GM19099 (cell line): ENCODE measurements at regions not wholly inside any gene's neighbourhood (a gene's known extent, or its start where the extent isn't known, plus 50 kb on each side); places are given as distances from the start of the nearest gene placed in this dataset.

Experiments used
- POLR2A ChIP-seq: IDR thresholded peaks from 3 replicates; pipeline ENCODE4 v1.6.1; 2011; ENCODE audit warnings: low read depth; ENCODE audit not compliant: insufficient read length; ENCODE audit errors: extremely low read depth

DNA sequence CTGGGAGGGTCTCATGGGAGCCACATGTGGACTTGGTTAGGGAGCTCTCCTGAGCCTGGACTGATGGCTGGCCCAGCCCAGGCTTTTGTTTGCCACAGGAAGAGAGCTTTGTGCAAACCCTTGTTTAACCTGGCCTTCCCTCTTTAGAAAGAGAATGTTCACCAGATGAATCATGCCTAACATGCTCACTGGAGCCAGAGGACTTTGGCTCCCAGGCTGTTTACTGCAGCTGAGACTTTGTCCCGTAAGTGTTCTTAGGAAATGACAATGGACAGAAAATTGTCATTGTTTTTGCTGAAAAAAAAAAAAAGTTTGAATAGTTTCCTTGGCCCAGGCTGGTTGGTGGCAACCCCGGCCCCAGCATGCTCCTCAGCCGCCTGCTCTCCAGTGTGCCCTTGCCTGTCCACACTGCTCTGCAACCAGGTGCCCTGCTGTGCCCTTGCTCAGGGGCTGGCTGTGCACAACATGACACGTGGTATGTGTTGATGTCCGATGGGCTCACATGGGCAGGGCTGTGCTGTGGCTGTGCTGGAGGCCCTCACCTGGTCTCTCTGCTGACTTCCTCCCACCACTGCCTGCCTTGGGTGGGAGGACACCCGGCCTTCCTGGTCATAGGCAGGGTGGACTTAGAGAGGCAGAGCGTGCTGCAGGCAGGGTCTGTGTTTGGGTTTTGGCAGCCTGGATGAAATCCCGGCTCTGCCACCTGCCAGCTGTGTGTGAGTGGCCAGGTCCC lies 215.3 kb upstream of the ZNF32 start:
- TF ChIP-seq POLR2A = no peak

DNA sequence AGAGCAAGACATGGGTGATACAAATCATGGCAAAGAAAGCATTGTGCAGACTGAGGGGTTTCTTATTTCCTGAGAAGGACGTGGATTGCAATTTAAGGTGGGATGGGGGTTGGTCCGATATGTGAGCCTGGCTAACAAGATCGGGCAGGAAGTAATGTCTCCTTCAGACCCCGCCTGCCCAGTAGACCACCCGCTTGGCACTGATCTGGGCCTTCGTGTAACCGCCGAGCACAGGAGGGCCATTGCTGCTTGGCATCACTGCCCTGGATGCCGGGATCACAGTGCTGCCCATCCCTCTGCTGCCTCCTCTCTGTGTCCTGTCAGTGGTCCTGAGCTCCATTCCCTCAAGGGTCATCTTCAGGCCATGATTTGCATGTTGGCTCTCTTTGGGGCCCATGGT lies 214.6 kb upstream of the ZNF32 start:
- no peak for TF ChIP-seq POLR2A

DNA sequence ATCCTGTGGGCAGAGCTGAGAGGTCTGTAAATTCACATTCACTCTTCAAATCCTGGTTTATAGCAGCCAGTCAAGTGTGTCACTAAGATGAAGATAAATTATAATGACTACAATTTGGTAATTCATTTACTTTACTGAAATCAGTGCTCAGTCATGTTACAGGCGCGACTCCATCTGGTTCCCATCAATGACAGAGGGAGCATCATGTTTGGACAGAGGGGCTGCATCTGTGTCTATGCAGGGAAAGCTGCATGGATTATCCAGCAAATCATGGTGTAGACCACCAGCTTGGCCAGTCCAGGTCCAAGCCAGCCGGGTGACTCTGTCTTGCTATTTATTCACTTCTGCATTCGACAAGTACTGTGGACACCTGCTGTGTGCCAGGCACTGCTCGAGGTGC lies 214.1 kb upstream of the ZNF32 start:
- no peak for TF ChIP-seq POLR2A

DNA sequence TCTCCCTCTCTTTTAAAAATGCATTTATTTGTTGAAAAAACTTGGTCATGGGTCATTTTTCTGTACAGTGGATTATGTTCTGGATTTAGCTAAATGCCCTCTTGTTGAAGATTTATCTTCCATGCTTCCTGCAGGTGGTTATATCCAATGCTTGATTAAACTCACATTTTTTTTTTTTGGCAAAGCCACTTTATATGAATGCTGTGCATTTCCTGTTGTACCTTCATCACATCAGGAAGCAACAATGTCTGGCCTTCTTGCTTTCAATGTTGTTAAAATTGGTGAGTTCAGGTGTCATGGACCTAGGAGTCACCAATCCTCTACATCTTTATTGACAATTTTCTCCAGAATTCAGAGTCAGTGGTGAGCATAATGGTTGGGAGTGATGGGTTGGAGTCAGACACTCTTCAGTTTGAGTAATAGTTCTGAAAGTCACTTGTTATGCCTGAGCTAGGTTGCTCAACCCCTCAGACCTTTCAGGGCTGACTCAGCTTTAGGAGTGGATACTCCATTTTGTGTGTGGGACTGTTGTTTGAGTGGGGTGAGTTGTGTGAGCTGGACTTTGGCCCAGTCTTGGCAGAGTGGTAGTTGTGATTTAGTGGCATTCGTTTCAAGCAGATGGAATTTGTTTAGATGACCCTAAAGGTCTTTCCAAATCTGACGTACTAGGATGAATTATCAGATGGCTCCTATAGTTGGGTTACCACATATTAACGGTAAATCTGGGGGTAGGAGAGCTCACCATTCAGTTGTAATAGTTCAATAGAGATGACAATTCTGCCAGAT lies 213.5 kb upstream of the ZNF32 start:
- no peak for TF ChIP-seq POLR2A

DNA sequence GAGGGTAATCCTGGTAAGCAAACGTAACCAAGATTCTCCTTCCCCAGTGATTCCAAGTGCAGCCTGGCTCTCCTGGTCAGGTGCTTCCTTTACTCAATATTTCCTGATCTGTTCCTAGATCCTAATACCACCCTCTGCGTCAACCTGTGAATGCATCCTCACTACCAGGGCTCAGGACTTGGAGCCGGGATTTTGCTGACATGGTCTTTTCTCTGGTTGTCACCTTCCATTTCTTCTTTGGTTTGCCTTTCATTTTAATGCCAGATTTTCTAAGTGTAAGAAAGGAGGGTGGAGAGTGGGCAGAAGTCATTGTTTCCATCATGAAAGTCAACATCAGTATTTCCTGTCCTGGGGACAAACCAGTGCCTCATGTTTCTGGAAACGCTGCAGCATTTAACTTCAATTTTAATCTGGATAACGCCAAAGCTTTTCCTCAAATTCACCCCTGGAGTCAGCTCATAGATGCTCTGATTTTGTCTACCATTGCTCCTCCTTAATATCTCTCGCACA lies 210.4 kb upstream of the ZNF32 start:
- TF ChIP-seq POLR2A = no peak

DNA sequence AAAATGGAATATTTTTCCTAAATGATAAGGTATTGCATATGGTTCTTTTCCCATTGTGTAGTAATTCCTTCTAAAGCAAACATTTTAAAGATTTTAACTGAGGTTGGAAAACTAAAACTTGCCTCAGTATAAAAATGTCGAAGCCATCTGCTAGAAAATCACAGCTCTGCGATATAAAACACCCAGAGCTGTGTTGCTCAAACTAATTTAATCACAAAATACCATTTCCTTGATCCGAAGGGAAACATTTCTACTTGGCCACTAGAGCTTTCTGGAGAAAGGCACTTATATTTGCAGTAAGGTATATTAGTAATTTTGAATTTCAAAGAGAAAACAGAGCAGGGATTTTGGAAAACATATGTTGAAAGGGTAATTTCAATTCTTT lies 209.2 kb upstream of the ZNF32 start:
- no peak for TF ChIP-seq POLR2A

DNA sequence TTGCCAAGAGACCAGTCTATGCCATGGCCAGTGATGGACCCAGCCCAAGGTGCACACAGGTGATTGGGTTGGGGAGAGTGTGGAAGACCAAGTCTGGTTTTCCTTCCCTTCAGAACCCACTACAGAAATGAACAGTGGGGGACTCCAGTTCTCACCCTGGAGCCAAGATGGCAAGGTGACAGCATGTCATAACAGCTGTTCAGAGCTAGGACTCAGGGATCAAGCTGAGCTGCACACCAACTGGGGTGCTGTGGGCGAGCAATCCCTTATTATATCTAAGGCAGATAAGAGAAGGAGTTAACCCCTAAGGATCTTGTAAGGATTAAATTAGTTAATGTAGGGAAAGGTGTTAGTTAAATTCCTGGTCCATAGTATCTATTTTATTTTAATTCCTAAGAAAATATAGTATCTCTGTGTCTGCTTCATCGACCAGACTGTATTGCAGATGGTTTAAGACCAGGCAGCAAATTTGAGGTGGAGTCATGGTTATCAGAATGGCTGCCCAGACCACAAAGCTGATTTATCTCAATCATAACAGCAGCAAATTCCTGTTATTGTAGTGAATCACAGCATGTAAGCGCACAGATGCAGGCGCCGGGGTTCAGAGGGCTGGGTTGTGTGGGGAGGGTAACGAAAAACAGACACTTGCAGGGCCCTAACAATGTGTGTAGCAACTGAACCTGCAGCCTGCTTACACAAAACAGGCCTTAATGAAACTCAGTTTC lies 208.7 kb upstream of the ZNF32 start:
- no peak for TF ChIP-seq POLR2A

DNA sequence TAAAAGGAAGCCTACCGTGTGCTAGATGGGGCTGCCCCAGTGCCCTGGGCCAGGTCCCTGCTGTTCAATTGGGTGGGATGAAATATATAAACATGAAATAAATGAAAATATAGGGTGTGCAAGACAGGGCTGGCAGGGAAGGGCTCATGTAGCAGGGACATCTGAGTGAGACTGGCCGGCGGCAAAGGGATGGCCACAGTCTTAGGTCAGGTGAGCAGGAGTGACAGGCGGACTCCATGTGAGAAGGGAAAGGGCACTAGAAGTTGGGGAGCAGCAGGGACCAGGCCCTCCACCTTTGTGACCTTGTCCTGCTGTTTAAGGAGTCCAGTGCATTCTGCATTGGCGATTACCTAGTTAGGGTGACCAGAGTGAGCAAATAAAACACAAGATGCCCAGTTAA lies 207.6 kb upstream of the ZNF32 start:
- TF ChIP-seq POLR2A = no peak

DNA sequence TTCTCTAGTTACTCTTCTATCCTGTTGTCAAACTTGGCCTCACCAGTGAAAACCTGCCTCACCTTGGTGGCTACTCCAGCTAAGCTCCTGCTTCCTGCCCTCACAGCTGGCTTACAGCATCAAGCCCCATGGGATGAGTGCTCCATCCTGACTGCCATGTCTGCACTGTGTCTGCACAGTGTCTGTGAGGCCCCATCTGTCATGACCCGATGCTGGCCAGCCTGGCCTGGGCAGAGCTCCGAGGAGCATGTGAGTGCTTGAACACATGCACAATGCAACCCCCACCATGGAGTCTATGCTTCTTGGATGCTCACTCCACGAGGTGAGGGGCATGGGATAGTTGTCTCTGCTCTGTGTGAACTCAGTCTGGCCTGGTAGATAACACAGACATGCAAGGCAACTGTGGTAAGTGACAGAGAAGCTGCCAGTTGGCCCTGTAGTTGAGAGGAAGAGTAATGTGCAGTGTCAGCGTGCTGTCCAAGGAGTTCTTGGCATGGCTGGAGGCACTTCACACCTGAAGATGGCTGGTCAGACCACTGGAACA lies 207.1 kb upstream of the ZNF32 start:
- TF ChIP-seq POLR2A = no peak

DNA sequence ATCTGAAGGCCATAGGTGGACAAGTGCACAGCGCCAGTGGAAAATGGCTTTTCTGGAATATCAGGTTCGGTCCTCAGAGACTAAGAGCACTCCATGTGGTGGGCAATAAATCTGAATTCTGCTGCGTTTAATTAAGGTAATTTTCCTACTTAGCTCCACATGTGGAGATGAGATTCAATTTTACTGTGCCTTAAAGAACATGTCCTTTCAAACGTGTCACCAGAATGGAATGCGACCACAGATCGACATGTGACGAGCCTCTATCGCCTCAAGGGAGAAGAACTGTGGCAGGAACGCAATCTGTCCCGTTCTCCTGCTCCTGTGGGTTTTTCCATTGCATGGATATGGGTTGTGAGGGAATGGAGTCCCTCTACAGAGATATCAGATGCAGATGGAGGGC lies 205.3 kb upstream of the ZNF32 start:
- no peak for TF ChIP-seq POLR2A

DNA sequence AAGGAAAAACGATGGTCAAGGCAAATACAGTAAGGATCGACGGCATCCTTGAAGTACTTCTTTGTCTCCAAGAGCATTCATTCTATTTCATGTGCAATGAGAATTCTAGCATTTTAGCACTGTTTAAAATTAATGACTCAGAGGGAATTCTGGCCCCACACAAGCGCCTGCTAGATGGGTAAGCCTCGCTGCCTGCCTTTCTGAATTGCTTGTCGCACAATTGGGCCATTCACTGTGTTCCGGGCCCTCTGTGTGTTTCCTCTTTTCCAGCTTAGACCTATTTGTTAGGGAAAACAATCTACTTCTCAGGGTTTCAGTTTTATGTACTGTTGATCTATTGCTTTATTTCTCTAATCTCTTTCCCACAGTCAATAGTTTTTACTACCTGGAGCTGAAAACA lies 204.7 kb upstream of the ZNF32 start:
- no peak for TF ChIP-seq POLR2A

DNA sequence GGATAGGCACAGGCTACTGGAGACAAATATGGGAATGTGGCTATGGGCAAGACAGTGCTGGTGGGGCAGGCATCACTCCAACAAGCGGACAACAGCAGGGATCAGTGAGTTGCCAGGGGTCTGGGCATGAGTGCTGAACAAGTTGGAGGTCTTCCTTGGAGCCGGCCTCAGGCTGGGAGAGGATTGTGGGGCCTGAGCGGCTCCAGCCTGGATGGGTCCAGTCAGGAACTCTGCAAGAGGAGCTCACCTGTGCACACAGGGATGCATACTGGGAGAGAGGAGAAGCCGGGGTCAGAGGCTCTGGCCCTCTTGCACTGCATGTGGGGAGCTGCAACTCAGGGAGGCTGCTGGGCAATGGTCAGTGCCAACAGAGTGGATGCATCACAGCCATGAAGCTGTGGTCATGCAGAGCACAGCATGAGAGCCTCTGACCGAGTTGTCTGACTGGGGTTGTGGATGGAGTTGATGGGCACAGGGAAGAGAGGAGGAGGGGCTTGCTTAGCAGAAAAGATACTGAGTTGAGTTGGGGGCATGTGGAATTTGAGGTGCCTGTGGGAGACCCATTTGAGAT lies 204.0 kb upstream of the ZNF32 start:
- TF ChIP-seq POLR2A = no peak

DNA sequence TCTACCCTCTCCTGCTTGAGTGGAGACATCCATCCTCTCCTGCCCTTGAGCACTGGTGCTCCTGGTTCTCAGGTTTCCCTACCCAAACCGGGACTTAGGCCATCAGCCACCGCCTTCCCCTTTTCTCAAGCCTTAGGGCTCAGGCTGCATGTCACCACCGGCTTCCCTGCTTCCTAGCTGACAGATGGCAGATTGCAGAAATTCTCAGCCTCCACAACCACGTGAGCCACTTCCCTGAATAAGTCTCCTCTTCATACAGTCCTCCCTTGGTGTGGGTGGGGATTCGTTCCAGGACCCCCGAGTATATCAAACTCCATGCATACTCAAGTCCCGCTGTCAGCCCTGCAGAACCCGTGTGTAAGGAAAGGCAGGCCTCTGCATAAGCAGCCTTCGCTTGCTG lies 203.5 kb upstream of the ZNF32 start:
- TF ChIP-seq POLR2A = no peak

DNA sequence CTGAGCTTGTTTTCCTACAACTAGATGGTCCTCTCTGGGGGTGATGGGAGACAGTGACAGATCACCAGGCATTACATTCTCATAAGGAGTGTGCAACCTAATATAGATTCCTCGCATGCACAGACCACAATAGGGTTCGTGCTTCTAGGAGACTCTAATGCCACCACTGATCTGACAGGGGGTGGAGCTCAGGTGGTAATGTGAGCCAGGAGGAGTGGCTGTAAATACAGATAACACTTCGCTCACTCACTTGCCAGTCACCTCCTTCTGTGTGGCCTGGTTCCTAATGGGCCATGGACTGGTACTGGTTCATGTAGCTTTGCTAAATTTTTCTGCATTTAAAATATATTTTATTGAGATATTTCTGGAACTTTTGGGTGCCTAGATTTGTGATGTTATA lies 202.3 kb upstream of the ZNF32 start:
- TF ChIP-seq POLR2A = no peak

DNA sequence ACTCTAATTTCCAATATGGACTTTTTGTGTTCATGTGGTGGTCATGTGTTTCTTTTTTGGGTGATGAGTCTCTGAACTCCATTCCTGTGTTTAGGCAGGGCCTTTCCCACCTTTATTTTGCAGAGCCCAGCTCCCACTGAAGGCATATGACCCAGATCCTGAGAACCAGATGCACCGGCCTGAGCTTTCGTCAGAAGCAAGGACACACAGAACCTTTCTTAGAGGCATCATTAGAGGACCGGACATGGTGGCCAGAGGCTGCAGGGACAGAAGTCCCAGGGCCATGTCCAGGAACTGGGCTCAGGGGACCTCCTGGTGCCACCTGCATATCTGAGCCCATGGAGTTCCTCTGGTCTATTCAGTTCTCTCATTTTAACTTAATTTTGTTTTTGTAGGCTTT lies 200.9 kb upstream of the ZNF32 start:
- no peak for TF ChIP-seq POLR2A
